HCT116 (cell line): ENCODE measurements at regions not wholly inside any gene's neighbourhood (a gene's known extent, or its start where the extent isn't known, plus 50 kb on each side); places are given as distances from the start of the nearest gene placed in this dataset.

ENCODE experiments used
- ATAC-seq: fragments of 200-7000 bp; cut with Tn5 transposase; 2 replicates; pipeline ENCODE4 v1.9.1; 2020; ENCODE audit warnings: mild to moderate bottlenecking, moderate library complexity
- BruUV-seq: library from RNA; stranded (reverse); fragments of 400-500 nt; replicated peaks from 2 replicates; lab custom pipeline; 2021; lab: Mats Ljungman, UMichigan
- CTCF ChIA-PET: fragments of 300-600 bp; sonication (Branson Sonifier 250); formaldehyde crosslinking; loops from one replicate; lab custom pipeline; 2021; ENCODE audit warnings: antibody characterized with exemption; lab: Charles Lee
- POLR2A ChIA-PET: fragments of 300-600, 350-600 bp; sonication (Branson Sonifier 250); formaldehyde crosslinking; loops from one replicate; lab custom pipeline; 2021; ENCODE audit warnings: antibody characterized with exemption; lab: Charles Lee
- RAD21 ChIA-PET, 2 experiments: fragments of 300-600 bp; sonication (Branson Sonifier 250); formaldehyde crosslinking; loops; one replicate each; lab custom pipeline; 2023; ENCODE audit warnings: low total read pairs in 2 of 2; ENCODE audit not compliant: uncharacterized antibody in 2 of 2, unreplicated experiment in 2 of 2, low non-redundant PET in 1 of 2; lab: Charles Lee
- DNase-seq: peaks from one replicate; pipeline ENCODE4 v3.0.0-alpha.2; 2010; ENCODE audit warnings: low read depth, low spot score
- H2AFZ ChIP-seq: fragments of 200-600 bp; shearing (Covaris generic), sonication (generic); 2 replicates; pipeline ENCODE4 v1.6.1; 2017; ENCODE audit warnings: low read depth, mixed run types, mixed read lengths, antibody characterized with exemption, low read length; ENCODE audit not compliant: poor library complexity, severe bottlenecking
- H3K27ac ChIP-seq: 2 replicates; pipeline ENCODE4 v1.5.1; 2012; ENCODE audit warnings: low read depth, low read length
- H3K27me3 ChIP-seq: fragments of 200-600 bp; sonication (generic); 2 replicates; pipeline ENCODE4 v1.6.1; 2016; ENCODE audit warnings: mixed run types, low read length, mixed read lengths; ENCODE audit not compliant: insufficient read depth
- H3K36me3 ChIP-seq, 2 experiments: fragments of 200-500 bp in 1 of 2; fragments of 200-600 bp in 1 of 2; sonication (Bioruptor generic) in 1 of 2; sonication (generic) in 1 of 2; 2 replicates each; pipeline versions ENCODE4 v1.5.1 to v1.6.1; 2014 to 2016; ENCODE audit warnings: low read length in 2 of 2, inconsistent platforms in 1 of 2, mixed read lengths in 1 of 2, mixed run types in 1 of 2; ENCODE audit not compliant: insufficient read depth in 2 of 2, control insufficient read depth in 1 of 2
- H3K4me1 ChIP-seq, 2 experiments: fragments of 200-600 bp in 1 of 2; sonication (generic) in 1 of 2; 2 replicates each; pipeline versions ENCODE4 v1.5.1 to v1.6.1; 2012 to 2017; ENCODE audit warnings: low read length in 2 of 2, inconsistent platforms in 1 of 2, mild to moderate bottlenecking in 1 of 2, mixed read lengths in 1 of 2, mixed run types in 1 of 2, moderate library complexity in 1 of 2; ENCODE audit not compliant: insufficient read depth in 2 of 2, control insufficient read depth in 1 of 2
- H3K4me2 ChIP-seq: fragments of 200-600 bp; sonication (generic); 2 replicates; pipeline ENCODE4 v1.6.1; 2017; ENCODE audit warnings: mixed run types, low read length, mixed read lengths
- H3K4me3 ChIP-seq, 2 experiments: fragments of 200-600 bp in 1 of 2; sonication (generic) in 1 of 2; replicated peaks in 1 of 2; 2 replicates each; pipeline ENCODE4 v1.5.1; 2011 to 2016; ENCODE audit warnings: low read length in 2 of 2, control low read depth in 1 of 2, low read depth in 1 of 2, mild to moderate bottlenecking in 1 of 2, mixed read lengths in 1 of 2, mixed run types in 1 of 2
- H3K79me2 ChIP-seq: fragments of 200-600 bp; sonication (generic); 2 replicates; pipeline ENCODE4 v1.6.1; 2017; ENCODE audit warnings: mild to moderate bottlenecking, mixed run types, low read length, moderate library complexity, mixed read lengths; ENCODE audit not compliant: insufficient read depth
- H3K9ac ChIP-seq: fragments of 200-600 bp; sonication (generic); 2 replicates; pipeline ENCODE4 v1.6.1; 2016; ENCODE audit warnings: low read length, mixed read lengths
- H3K9me2 ChIP-seq: fragments of 200-600 bp; sonication (generic), shearing (Covaris generic); 2 replicates; pipeline ENCODE4 v1.6.1; 2017; ENCODE audit warnings: mixed run types, mild to moderate bottlenecking, moderate library complexity; ENCODE audit not compliant: insufficient read depth
- H3K9me3 ChIP-seq, 2 experiments: fragments of 200-500 bp in 1 of 2; fragments of 200-600 bp in 1 of 2; sonication (Bioruptor generic) in 1 of 2; sonication (generic) in 1 of 2; 2 replicates each; pipeline ENCODE4 v1.6.1; 2014 to 2017; ENCODE audit warnings: low read length in 2 of 2, mixed read lengths in 2 of 2, inconsistent platforms in 1 of 2, low read depth in 1 of 2, mild to moderate bottlenecking in 1 of 2, mixed run types in 1 of 2, moderate library complexity in 1 of 2; ENCODE audit not compliant: control insufficient read depth in 1 of 2, insufficient read depth in 1 of 2
- H4K20me1 ChIP-seq: fragments of 200-600 bp; sonication (generic), shearing (Covaris generic); 2 replicates; pipeline ENCODE4 v1.6.1; 2017; ENCODE audit warnings: mixed run types, mild to moderate bottlenecking, moderate library complexity; ENCODE audit not compliant: insufficient read depth
- CBX3 ChIP-seq: IDR thresholded peaks from 2 replicates; pipeline ENCODE4 v1.6.1; 2012; ENCODE audit warnings: low read depth
- EGR1 ChIP-seq: IDR thresholded peaks from 2 replicates; pipeline ENCODE4 v1.6.1; 2012; ENCODE audit warnings: low read depth
- EZH2 ChIP-seq: fragments of 200-600 bp; sonication (generic); IDR thresholded peaks from 2 replicates; pipeline ENCODE4 v1.6.1; 2017; ENCODE audit warnings: antibody characterized with exemption, mixed run types
- FOSL1 ChIP-seq: IDR thresholded peaks from 2 replicates; pipeline ENCODE4 v1.6.1; 2012; ENCODE audit warnings: low read depth
- POLR2A ChIP-seq: IDR thresholded peaks from 2 replicates; pipeline ENCODE4 v1.7.0; 2011; ENCODE audit warnings: borderline replicate concordance; ENCODE audit not compliant: insufficient read depth, insufficient read length; ENCODE audit errors: extremely low read depth
- POLR2AphosphoS5 ChIP-seq: IDR thresholded peaks from 2 replicates; pipeline ENCODE4 v1.6.1; 2011; ENCODE audit warnings: mild to moderate bottlenecking, low read depth, low read length, moderate library complexity
- RAD21 ChIP-seq: IDR thresholded peaks from 2 replicates; pipeline ENCODE4 v1.6.1; 2012; ENCODE audit warnings: low read depth, mild to moderate bottlenecking
- SIN3A ChIP-seq: IDR thresholded peaks from 2 replicates; pipeline ENCODE4 v1.6.1; 2012; ENCODE audit warnings: low read depth
- SP1 ChIP-seq: IDR thresholded peaks from 2 replicates; pipeline ENCODE4 v1.6.1; 2012; ENCODE audit warnings: low read depth
- YY1 ChIP-seq: IDR thresholded peaks from 2 replicates; pipeline ENCODE4 v1.6.1; 2011; ENCODE audit warnings: low read length, low read depth, moderate library complexity, mild to moderate bottlenecking; ENCODE audit not compliant: insufficient replicate concordance; ENCODE audit errors: extremely low read depth
- ZFX ChIP-seq: fragments of 450-650 bp; IDR thresholded peaks from 2 replicates; pipeline ENCODE4 v1.6.1; 2017
- ZNF274 ChIP-seq: fragments of 200-500 bp; sonication (Bioruptor generic); IDR thresholded peaks from 2 replicates; pipeline ENCODE4 v1.6.1; 2014; ENCODE audit warnings: mild to moderate bottlenecking, low read depth, low read length, inconsistent platforms
- intact Hi-C: fragments of 100-400 bp; cut with micrococcal nuclease; formaldehyde crosslinking; loops from 2 replicates; pipeline ENCODE4 v1.10.0; 2022
- TF ChIP-seq, protein P1 (sequence below): IDR thresholded peaks from 2 replicates; pipeline ENCODE4 v1.6.1; 2011; ENCODE audit warnings: mild to moderate bottlenecking, low read length, moderate library complexity; ENCODE audit not compliant: insufficient replicate concordance; ENCODE audit errors: extremely low read depth
- TF ChIP-seq, protein P2 (sequence below): IDR thresholded peaks from 2 replicates; pipeline ENCODE4 v1.6.1; 2012; ENCODE audit warnings: low read depth
- TF ChIP-seq, protein P3 (sequence below): IDR thresholded peaks from 2 replicates; pipeline ENCODE4 v1.6.1; 2012
- TF ChIP-seq, protein P4 (sequence below): IDR thresholded peaks from 2 replicates; pipeline ENCODE4 v1.6.1; 2012
- TF ChIP-seq, protein P5 (sequence below), 3 experiments: fragments of 200-600 bp in 1 of 3; sonication (generic) in 1 of 3; IDR thresholded peaks in 2 of 3; conservative IDR thresholded peaks in 1 of 3; 2 replicates each; pipeline ENCODE4 v1.5.1; 2012 to 2017; ENCODE audit warnings: low read depth in 2 of 3, low read length in 2 of 3, antibody characterized with exemption in 1 of 3, borderline replicate concordance in 1 of 3, control low read depth in 1 of 3, mild to moderate bottlenecking in 1 of 3, mixed read lengths in 1 of 3, mixed run types in 1 of 3, moderate library complexity in 1 of 3; ENCODE audit not compliant: insufficient read depth in 1 of 3

DNA sequence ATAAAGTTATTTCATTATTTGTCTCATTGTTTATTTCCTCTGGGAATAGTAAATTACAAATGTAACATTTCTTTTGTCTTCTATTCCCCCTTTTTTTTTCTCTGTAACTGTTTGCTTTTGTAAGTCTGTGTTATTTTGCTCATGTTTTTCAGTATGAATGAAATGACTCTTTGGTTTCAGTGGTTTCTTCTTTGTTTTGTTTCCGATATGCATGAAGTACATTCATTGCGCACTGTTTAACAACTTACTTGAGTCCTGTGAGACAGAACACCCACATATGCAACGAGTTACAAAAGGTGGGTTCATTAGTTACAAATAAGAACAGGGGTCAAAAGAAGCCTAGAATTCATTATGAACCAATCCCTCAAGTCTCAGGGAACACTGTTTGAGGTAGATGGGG, 175.0 kb upstream of the UGT8 start:
- Histone ChIP-seq H3K79me2 (no peaks in the 10 kb centered on the region), H3K4me1 (no peaks in the 10 kb centered on the region), H3K9me3 (no peaks in the 10 kb centered on the region), H3K4me3 (no peak overlapping the region), H3K9me2 (no peaks in the 10 kb centered on the region), H2AFZ (no peak overlapping the region), H4K20me1 (no peaks in the 10 kb centered on the region), H3K9ac (no peak overlapping the region), H3K4me2 (no peak overlapping the region), H3K36me3 (no peaks in the 10 kb centered on the region), H3K27ac (no peak overlapping the region), H3K27me3 (no peaks in the 10 kb centered on the region)
- intact Hi-C loops = no loop called here
- no peak for ATAC-seq
- TF ChIP-seq RAD21 (no peak), YY1 (no peak), CBX3 (no peak), SP1 (no peak), EGR1 (no peak), FOSL1 (no peak), POLR2AphosphoS5 (no peak), ZNF274 (no peak), ZFX (no peak), SIN3A (no peak), EZH2 (no peak), POLR2A (no peak)
- TF ChIP-seq, protein P1, sequence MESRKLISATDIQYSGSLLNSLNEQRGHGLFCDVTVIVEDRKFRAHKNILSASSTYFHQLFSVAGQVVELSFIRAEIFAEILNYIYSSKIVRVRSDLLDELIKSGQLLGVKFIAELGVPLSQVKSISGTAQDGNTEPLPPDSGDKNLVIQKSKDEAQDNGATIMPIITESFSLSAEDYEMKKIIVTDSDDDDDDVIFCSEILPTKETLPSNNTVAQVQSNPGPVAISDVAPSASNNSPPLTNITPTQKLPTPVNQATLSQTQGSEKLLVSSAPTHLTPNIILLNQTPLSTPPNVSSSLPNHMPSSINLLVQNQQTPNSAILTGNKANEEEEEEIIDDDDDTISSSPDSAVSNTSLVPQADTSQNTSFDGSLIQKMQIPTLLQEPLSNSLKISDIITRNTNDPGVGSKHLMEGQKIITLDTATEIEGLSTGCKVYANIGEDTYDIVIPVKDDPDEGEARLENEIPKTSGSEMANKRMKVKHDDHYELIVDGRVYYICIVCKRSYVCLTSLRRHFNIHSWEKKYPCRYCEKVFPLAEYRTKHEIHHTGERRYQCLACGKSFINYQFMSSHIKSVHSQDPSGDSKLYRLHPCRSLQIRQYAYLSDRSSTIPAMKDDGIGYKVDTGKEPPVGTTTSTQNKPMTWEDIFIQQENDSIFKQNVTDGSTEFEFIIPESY = no peak
- TF ChIP-seq, protein P2, sequence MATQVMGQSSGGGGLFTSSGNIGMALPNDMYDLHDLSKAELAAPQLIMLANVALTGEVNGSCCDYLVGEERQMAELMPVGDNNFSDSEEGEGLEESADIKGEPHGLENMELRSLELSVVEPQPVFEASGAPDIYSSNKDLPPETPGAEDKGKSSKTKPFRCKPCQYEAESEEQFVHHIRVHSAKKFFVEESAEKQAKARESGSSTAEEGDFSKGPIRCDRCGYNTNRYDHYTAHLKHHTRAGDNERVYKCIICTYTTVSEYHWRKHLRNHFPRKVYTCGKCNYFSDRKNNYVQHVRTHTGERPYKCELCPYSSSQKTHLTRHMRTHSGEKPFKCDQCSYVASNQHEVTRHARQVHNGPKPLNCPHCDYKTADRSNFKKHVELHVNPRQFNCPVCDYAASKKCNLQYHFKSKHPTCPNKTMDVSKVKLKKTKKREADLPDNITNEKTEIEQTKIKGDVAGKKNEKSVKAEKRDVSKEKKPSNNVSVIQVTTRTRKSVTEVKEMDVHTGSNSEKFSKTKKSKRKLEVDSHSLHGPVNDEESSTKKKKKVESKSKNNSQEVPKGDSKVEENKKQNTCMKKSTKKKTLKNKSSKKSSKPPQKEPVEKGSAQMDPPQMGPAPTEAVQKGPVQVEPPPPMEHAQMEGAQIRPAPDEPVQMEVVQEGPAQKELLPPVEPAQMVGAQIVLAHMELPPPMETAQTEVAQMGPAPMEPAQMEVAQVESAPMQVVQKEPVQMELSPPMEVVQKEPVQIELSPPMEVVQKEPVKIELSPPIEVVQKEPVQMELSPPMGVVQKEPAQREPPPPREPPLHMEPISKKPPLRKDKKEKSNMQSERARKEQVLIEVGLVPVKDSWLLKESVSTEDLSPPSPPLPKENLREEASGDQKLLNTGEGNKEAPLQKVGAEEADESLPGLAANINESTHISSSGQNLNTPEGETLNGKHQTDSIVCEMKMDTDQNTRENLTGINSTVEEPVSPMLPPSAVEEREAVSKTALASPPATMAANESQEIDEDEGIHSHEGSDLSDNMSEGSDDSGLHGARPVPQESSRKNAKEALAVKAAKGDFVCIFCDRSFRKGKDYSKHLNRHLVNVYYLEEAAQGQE = no peak
- TF ChIP-seq, protein P3, sequence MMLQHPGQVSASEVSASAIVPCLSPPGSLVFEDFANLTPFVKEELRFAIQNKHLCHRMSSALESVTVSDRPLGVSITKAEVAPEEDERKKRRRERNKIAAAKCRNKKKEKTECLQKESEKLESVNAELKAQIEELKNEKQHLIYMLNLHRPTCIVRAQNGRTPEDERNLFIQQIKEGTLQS = no peak
- TF ChIP-seq, protein P4, sequence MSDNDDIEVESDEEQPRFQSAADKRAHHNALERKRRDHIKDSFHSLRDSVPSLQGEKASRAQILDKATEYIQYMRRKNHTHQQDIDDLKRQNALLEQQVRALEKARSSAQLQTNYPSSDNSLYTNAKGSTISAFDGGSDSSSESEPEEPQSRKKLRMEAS = no peak
- TF ChIP-seq, protein P5, sequence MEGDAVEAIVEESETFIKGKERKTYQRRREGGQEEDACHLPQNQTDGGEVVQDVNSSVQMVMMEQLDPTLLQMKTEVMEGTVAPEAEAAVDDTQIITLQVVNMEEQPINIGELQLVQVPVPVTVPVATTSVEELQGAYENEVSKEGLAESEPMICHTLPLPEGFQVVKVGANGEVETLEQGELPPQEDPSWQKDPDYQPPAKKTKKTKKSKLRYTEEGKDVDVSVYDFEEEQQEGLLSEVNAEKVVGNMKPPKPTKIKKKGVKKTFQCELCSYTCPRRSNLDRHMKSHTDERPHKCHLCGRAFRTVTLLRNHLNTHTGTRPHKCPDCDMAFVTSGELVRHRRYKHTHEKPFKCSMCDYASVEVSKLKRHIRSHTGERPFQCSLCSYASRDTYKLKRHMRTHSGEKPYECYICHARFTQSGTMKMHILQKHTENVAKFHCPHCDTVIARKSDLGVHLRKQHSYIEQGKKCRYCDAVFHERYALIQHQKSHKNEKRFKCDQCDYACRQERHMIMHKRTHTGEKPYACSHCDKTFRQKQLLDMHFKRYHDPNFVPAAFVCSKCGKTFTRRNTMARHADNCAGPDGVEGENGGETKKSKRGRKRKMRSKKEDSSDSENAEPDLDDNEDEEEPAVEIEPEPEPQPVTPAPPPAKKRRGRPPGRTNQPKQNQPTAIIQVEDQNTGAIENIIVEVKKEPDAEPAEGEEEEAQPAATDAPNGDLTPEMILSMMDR (IDR thresholded peaks at IDR 0.05 in 2 of 3, conservative IDR thresholded peaks at IDR 0.05 in 1 of 3; ENCODE audit: borderline replicate concordance in 1 of 3, insufficient read depth in 1 of 3, low read depth in 2 of 3, low read length in 2 of 3) = no peak
- no TSS peak for BruUV-seq
- DNase-seq = no peak
- ChIA-PET POLR2A (no interaction called here), CTCF (no interaction called here), RAD21 (no interaction called here)
